ENCODE measurements at regions not wholly inside any gene's neighbourhood (a gene's known extent, or its start where the extent isn't known, plus 50 kb on each side); places are given as distances from the start of the nearest gene placed in this dataset.

DNA sequence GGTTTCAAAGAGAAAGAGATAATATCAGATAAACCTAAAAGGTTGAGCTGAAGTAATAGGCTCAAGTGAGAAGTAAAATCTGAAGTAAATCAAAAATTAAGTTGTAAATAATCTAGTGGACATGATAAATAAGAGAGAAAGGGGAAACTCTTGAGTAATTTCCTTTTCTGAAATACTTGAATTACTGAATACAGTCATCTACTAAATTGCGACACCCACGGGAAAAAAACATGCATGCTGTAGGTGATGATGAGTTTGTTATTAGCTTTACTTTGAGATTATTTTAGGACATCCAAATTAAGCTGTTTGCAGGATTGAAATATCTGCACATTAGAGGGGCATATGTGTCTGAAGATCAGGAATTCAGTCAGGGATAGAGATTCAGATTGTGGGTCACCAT, 50.0 kb upstream of the CARD18 start:
- DNase-seq (ENCODE audit: low spot score): no peak
